Spleen (tissue), 11 donors: ENCODE measurements at regions not wholly inside any gene's neighbourhood (a gene's known extent, or its start where the extent isn't known, plus 50 kb on each side); places are given as distances from the start of the nearest gene placed in this dataset.
A peak's percentile ranks its signal among the peaks of the same experiment; 100 is the strongest.

Source experiments
- DNase-seq: peaks from one replicate; pipeline ENCODE4 v3.0.0-alpha.2; 2020
- H3K27ac ChIP-seq, 8 donors: fragments of 200-600 bp; sonication (generic) in 7 of 8; 1 replicate in 4 of 8; 2 replicates in 4 of 8; pipeline versions ENCODE4 v1.5.0 to v1.8.0; 2016 to 2021; ENCODE audit warnings: inconsistent platforms in 4 of 8, mild to moderate bottlenecking in 4 of 8, moderate library complexity in 1 of 8
- H3K27me3 ChIP-seq, 7 donors: fragments of 200-600 bp; sonication (generic) in 6 of 7; replicated peaks in 1 of 7; 1 replicate in 4 of 7; 2 replicates in 3 of 7; pipeline versions ENCODE4 v1.5.0 to v1.8.0; 2016 to 2021; ENCODE audit warnings: inconsistent platforms in 3 of 7, mild to moderate bottlenecking in 1 of 7
- H3K36me3 ChIP-seq, 6 donors: fragments of 200-600 bp; sonication (generic) in 5 of 6; 1 replicate in 4 of 6; 2 replicates in 2 of 6; pipeline versions ENCODE4 v1.5.0 to v1.8.0; 2016 to 2021; ENCODE audit warnings: inconsistent platforms in 2 of 6
- H3K4me1 ChIP-seq, 6 donors: fragments of 200-600 bp; sonication (generic) in 5 of 6; 1 replicate in 3 of 6; 2 replicates in 3 of 6; pipeline versions ENCODE4 v1.5.0 to v1.8.0; 2016 to 2021; ENCODE audit warnings: inconsistent platforms in 3 of 6
- H3K4me3 ChIP-seq, 8 donors: fragments of 200-600 bp; sonication (generic) in 7 of 8; 1 replicate in 4 of 8; 2 replicates in 4 of 8; pipeline versions ENCODE4 v1.5.0 to v1.8.0; 2016 to 2021; ENCODE audit warnings: inconsistent platforms in 4 of 8, mild to moderate bottlenecking in 4 of 8, moderate library complexity in 2 of 8
- H3K9me3 ChIP-seq, 8 donors: fragments of 200-600 bp; sonication (generic) in 7 of 8; 1 replicate in 4 of 8; 2 replicates in 4 of 8; pipeline versions ENCODE4 v1.5.0 to v1.8.0; 2016 to 2021; ENCODE audit warnings: inconsistent platforms in 4 of 8
- CTCF ChIP-seq, 11 experiments: fragments of 200-600 bp in 7 of 11; fragments of 450-650 bp in 4 of 11; sonication (generic) in 4 of 11; IDR thresholded peaks in 8 of 11; conservative IDR thresholded peaks in 3 of 11; 1 replicate in 7 of 11; 2 replicates in 4 of 11; pipeline versions ENCODE4 v1.4.0 to v1.8.0; 2016 to 2021; ENCODE audit warnings: antibody characterized with exemption in 11 of 11, inconsistent platforms in 4 of 11, mild to moderate bottlenecking in 1 of 11
- POLR2A ChIP-seq, 3 donors: fragments of 450-650 bp; IDR thresholded peaks; one replicate each; pipeline ENCODE4 v1.5.1; 2017; ENCODE audit warnings: antibody characterized with exemption in 3 of 3, mild to moderate bottlenecking in 1 of 3
- POLR2AphosphoS5 ChIP-seq, 3 donors: sonication (generic); formaldehyde crosslinking; IDR thresholded peaks; one replicate each; pipeline ENCODE4 v1.5.1; 2017; ENCODE audit warnings: antibody characterized with exemption in 3 of 3
- WGBS, 5 donors: extraction: QIAGEN DNeasy Blood & Tissue Kit in 3 of 5; methylation state at CpG; one replicate each; pipeline versions ENCODE4 v1.1.5 to v1.1.7; 2013 to 2018; 5-methylcytosine and 5-hydroxymethylcytosine counted together
- intact Hi-C: fragments of 100-400 bp; cut with DNase I; formaldehyde crosslinking; loops from one replicate; pipeline ENCODE4 v1.15.0; 2023; ENCODE audit warnings: low total_unique reads
- donor health status: healthy with polysubstance abuse.
- donor health status: DM: no; HTN: no; CAD: no; lungs with moderate emphysema.
- donor health status: DM: no; HTN: no; CAD: no.
- donor health status: Bipolar disorder and iron deficiency.
- donor health status: healthy.
- donor health status: DM: no; HTN: no; CAD: no.
- donor health status: DM: yes; HTN: yes; CAD: no.

- WGBS, 5 donors = 53 to 87% (median 81%) methylated on average over 2 of the region's 2 CpGs
- no peak for TF ChIP-seq POLR2AphosphoS5 (IDR thresholded peaks at IDR 0.05)
- no peak for TF ChIP-seq POLR2A (IDR thresholded peaks at IDR 0.05)
- no peak for TF ChIP-seq CTCF (IDR thresholded peaks at IDR 0.05 in 8 of 11, conservative IDR thresholded peaks at IDR 0.05 in 3 of 11)
- no peaks in the 10 kb centered on the region for H3K27me3 ChIP-seq
- DNase-seq = no peak
- peaks cover 28 to 100% (median 68%) of the 10 kb centered on the region in 6 donors for H3K4me1 ChIP-seq
- H3K9me3 ChIP-seq = no peaks in the 10 kb centered on the region
- H3K27ac ChIP-seq = no peak overlapping the region
- intact Hi-C loops = no loop called here
- H3K36me3 ChIP-seq = peaks cover 0 to 25% (median 3%) of the 10 kb centered on the region in 6 donors
- H3K4me3 ChIP-seq = no peak overlapping the region
Observed at GRCh38 chr2:134135793-134136192, 118.1 kb upstream of the MGAT5 start.

- Histone ChIP-seq H3K9me3 (no peaks in the 10 kb centered on the region), H3K36me3 (peaks cover 0 to 16% (median 0%) of the 10 kb centered on the region in 6 donors), H3K27me3 (no peaks in the 10 kb centered on the region), H3K4me1 (peaks cover 33 to 100% (median 75%) of the 10 kb centered on the region in 6 donors), H3K4me3 (peak overlapping the region in 5 of 8 donors; percentile 9 to 52 (median 26)), H3K27ac (peak overlapping the region in 7 of 8 donors; percentile 51 to 79 (median 73))
- intact Hi-C loops = no loop called here
- 0 to 21% (median 13%) methylated on average over 2 of the region's 2 CpGs for WGBS, 5 donors
- no peak for DNase-seq
- no peak for TF ChIP-seq CTCF (IDR thresholded peaks at IDR 0.05 in 8 of 11, conservative IDR thresholded peaks at IDR 0.05 in 3 of 11)
- no peak for TF ChIP-seq POLR2A (IDR thresholded peaks at IDR 0.05)
Observed at GRCh38 chr2:134136731-134137130, 117.1 kb upstream of the MGAT5 start.

DNA sequence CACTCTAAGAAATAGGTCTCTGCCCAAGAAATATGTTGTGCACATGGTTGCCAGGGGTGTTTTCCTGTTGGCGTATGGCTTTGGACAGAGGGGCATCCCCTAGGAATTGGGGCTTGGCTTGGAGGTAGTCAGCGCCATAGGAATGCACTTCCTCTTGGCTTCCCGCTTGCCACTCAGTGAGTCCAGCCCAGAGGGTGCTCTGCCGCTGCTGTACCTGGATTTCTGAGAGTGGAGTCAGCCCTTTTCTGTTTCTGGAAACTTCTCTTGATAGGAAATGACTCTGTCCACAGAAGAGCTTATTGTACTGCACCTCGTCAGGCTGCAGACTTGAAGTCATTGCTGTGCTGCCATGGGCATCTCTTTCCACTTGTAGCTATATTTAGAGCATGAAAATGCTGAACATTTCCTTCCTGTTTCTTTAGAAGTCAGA is 116.7 kb upstream of the MGAT5 start:
- Histone ChIP-seq H3K9me3 (no peaks in the 10 kb centered on the region), H3K4me3 (peak overlapping the region in 6 of 8 donors; percentile 9 to 52 (median 24)), H3K36me3 (peaks cover 0 to 12% (median 0%) of the 10 kb centered on the region in 6 donors), H3K4me1 (peaks cover 36 to 100% (median 73%) of the 10 kb centered on the region in 6 donors), H3K27ac (peak overlapping the region in 7 of 8 donors; percentile 51 to 79 (median 73)), H3K27me3 (no peaks in the 10 kb centered on the region)
- TF ChIP-seq POLR2A (IDR thresholded peaks at IDR 0.05) = no peak
- peak in 2 of 3 donors; percentile 15 to 56 for TF ChIP-seq POLR2AphosphoS5 (IDR thresholded peaks at IDR 0.05)
- no peak for TF ChIP-seq CTCF (IDR thresholded peaks at IDR 0.05 in 8 of 11, conservative IDR thresholded peaks at IDR 0.05 in 3 of 11)
- DNase-seq = no peak
- intact Hi-C loops = no loop called here
- 7 to 24% (median 18%) methylated on average over 5 of the region's 5 CpGs for WGBS, 5 donors

DNA sequence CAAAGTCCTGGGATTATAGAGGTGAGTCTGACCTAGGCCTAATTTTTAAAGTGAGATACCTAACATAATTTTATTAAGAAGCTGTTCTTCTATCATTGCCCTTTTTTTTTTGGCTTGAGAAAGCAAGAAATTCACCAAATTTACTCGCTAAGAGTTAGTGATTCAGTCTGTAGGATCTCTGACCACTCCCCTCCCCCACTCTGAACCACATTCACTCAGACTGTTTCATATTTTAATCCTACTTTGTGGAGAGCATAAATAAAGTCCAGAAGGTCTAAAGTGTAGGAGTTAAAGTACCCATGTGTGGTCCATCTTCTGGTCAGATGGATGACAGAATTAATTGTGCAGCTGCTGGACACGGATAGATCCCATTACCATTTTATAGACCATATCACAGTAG is 115.8 kb upstream of the MGAT5 start:
- H3K4me3 ChIP-seq = no peak overlapping the region
- no peaks in the 10 kb centered on the region for H3K27me3 ChIP-seq
- H3K36me3 ChIP-seq = peaks cover 0 to 11% (median 0%) of the 10 kb centered on the region in 6 donors
- no peaks in the 10 kb centered on the region for H3K9me3 ChIP-seq
- no peak for TF ChIP-seq POLR2A (IDR thresholded peaks at IDR 0.05)
- no peak for TF ChIP-seq CTCF (IDR thresholded peaks at IDR 0.05 in 8 of 11, conservative IDR thresholded peaks at IDR 0.05 in 3 of 11)
- H3K27ac ChIP-seq = peak overlapping the region in 6 of 8 donors; percentile 51 to 79 (median 74)
- DNase-seq = no peak
- H3K4me1 ChIP-seq = peaks cover 36 to 100% (median 68%) of the 10 kb centered on the region in 6 donors
- intact Hi-C loops = no loop called here
- WGBS, 5 donors = 83 to 96% (median 91%) methylated on average over 2 of the region's 2 CpGs
